NCI-H2171 (cell line): ENCODE measurements at regions not wholly inside any gene's neighbourhood (a gene's known extent, or its start where the extent isn't known, plus 50 kb on each side); places are given as distances from the start of the nearest gene placed in this dataset.
"Not testable (repeated sequence)": the region's sequence is repeated elsewhere in the genome, so short reads cannot be mapped to it uniquely, and the experiment has no call there.

ENCODE experiments used
- DNase-seq: peaks from one replicate; lab custom pipeline; 2025; lab: John Stamatoyannopoulos, UW

GRCh38 chr6:163876391-163876790, 461.9 kb downstream of the QKI start:
- DNase-seq: no peak

- no peak for DNase-seq
Observed at GRCh38 chr6:163874784-163875183, 460.3 kb downstream of the QKI start.

- no peak for DNase-seq
Observed at GRCh38 chr6:163872335-163872734, 457.8 kb downstream of the QKI start.

GRCh38 chr6:163871616-163872015, 457.1 kb downstream of the QKI start:
- no peak for DNase-seq

- DNase-seq: no peak
Observed at GRCh38 chr6:163867518-163868292, 453.2 kb downstream of the QKI start.

GRCh38 chr6:163866192-163866591, 451.7 kb downstream of the QKI start:
- DNase-seq: no peak

- DNase-seq: no peak
Observed at GRCh38 chr6:163863565-163863964, 449.0 kb downstream of the QKI start.

- DNase-seq: no peak
Observed at GRCh38 chr6:163862701-163863100, 448.2 kb downstream of the QKI start.

- no peak for DNase-seq
Observed at GRCh38 chr6:163861627-163862026, 447.1 kb downstream of the QKI start.

- DNase-seq: no peak
Observed at GRCh38 chr6:163860287-163861081, 446.0 kb downstream of the QKI start.

- DNase-seq: not testable (repeated sequence)
Observed at GRCh38 chr6:163858870-163859269, 444.4 kb downstream of the QKI start.

- DNase-seq: no peak
Observed at GRCh38 chr6:163857421-163857820, 442.9 kb downstream of the QKI start.

GRCh38 chr6:163850874-163851273, 436.4 kb downstream of the QKI start:
- no peak for DNase-seq

GRCh38 chr6:163844761-163845160, 430.2 kb downstream of the QKI start:
- DNase-seq: no peak

- DNase-seq: no peak
Observed at GRCh38 chr6:163844357-163844756, 429.8 kb downstream of the QKI start.

- DNase-seq: no peak
Observed at GRCh38 chr6:163843218-163843617, 428.7 kb downstream of the QKI start.

GRCh38 chr6:163842467-163842866, 427.9 kb downstream of the QKI start:
- no peak for DNase-seq

GRCh38 chr6:163841733-163842132, 427.2 kb downstream of the QKI start:
- no peak for DNase-seq

- no peak for DNase-seq
Observed at GRCh38 chr6:163841326-163841725, 426.8 kb downstream of the QKI start.

GRCh38 chr6:163840880-163841279, 426.4 kb downstream of the QKI start:
- DNase-seq: no peak

GRCh38 chr6:163839296-163839695, 424.8 kb downstream of the QKI start:
- DNase-seq: no peak

- no peak for DNase-seq
Observed at GRCh38 chr6:163837691-163838431, 423.3 kb downstream of the QKI start.
